ENCODE measurements at regions not wholly inside any gene's neighbourhood (a gene's known extent, or its start where the extent isn't known, plus 50 kb on each side); places are given as distances from the start of the nearest gene placed in this dataset.

DNA sequence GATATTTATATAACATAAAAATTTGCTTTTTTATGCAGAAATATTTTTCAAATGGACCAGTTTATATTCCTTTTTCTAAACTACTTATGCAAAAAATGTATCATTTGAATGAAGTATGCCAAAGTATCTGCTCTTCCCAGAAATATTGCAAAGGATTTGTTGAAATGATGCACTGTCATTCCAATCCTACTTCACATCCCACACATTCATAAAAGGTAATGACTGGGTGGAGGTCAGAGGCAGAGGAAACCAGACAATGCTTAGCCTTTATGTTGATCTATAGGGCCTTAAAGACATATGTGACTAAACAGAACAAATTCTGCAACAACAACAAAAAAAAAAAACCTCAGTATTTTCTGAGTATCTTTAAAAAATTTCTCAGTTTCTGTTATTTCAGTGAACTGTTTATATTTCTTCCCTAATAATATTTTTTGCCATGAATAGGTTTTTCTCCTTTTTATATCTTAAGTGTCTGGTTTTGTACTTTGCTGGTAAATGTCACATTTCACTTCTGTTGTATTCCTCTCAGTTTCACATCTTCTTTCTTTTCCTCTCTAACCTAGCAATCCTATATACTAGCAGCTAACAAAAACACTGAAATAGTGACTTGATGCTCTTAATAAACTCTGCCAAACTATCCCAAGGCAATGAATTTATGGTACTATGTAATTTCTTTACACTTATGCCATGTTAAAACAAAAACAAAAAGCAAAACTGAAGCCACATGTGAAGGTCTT is 374.1 kb downstream of the BCKDHB start:
- no peak for FAIRE-seq

DNA sequence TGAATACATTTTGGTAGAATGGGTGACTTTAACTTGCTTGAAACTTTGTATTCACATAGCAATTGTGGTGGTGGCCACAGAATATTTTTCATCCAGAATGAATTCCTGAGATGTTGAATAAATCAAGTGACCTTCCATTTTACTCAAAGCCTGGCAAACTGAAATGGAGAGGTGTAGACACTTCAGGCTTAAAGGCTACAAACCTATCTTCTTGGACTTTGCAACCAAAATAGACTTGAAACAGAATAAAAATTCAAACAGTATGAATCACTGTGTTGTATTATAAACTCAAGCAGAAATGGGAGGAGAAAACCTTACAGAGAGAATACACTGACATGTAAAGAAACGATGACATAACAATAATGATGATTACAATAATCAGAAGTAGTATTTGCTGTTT is 371.6 kb downstream of the BCKDHB start:
- no peak for FAIRE-seq

DNA sequence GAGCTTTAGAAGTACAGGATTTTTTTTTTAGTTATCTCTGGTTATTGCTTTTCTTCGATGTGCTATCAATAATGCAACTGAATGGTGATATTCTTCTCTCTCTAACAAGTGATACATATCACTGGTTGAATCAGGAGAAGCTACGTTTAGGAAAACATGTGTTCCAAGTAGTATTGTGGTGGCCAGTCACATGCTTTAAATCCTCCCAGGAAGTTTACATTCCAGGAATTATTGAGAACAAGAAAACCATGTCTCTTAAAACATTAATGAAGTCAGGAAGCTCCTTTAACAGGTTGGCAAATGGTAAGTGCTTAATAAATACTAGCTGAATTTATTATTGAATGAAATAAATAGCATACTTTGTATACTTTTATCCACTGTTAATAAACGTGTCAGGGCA is 371.1 kb downstream of the BCKDHB start:
- FAIRE-seq = no peak

DNA sequence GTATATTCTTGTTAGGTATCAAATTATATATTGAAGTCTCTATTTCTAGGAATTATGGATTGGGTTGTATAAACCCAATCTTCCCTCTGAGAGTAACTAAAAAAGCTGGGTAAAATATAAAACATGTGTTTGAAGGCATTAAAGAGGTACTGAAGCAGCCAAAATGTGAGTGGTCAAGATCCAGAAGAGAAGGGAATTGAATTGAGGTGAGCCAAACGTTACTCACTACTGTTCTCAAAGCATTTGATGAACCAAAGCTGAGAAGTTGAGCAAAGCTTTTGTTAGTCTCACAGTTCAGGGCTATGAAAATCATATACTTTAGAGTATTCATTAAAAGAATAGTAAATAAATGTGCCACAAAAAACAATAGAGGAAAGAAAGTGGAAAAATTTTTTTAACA is 365.8 kb downstream of the BCKDHB start:
- no peak for FAIRE-seq

DNA sequence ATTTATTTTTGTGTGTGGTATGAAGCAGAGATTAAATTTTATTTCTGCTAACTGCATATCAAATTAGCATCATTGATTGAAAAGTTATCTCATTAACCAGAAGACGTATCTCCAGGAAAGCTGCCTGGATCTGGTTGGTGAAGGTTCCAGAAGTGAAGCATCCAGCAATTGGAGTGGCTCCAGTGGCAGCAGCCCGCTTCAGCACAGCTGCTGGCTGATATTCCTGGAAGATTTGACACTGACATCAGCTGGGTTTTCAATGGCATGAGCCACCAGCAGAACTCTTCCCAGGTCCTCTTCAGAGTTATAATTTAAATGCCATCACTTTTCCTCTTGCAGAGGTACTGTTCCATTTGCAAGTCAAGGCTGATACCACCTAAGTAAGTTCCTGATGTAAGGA is 363.5 kb downstream of the BCKDHB start:
- FAIRE-seq = no peak

DNA sequence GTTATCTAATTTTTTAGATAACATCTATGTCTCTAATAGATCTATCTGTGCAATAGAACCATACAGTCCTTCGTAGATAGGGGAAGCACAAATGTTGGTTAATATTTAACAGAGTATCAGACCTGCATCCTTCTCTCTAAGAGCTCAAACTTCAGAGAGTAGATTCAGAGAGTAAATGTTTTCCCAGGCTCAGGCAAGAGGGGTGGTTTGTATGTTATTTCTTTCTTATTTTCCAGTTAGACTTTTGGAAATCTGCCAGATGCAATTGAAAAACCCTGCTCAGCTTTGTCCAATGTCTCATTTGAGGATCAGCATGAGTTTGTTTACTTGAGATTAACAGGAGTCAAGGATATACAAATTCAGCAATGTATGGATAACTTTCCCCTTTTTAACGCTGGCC is 361.9 kb downstream of the BCKDHB start:
- no peak for FAIRE-seq

DNA sequence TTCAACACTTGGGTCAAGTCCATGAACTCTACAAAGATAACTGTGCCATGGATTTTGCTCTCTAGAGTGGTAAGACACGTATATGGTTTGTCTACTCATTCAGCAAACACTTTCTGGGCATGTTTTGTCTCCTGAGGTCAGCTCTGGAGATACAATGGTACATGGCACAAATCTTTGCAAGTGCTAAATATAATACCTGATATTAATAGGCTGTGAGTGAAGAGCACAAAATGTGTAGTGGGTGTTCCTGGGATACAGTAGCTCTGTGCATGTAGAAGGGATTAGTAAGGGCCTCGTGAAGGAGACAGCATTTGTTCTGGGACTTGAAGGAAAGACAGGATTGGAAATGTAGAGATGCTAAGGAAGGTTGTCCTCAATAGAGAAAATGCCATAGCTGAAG is 360.9 kb downstream of the BCKDHB start:
- no peak for FAIRE-seq

DNA sequence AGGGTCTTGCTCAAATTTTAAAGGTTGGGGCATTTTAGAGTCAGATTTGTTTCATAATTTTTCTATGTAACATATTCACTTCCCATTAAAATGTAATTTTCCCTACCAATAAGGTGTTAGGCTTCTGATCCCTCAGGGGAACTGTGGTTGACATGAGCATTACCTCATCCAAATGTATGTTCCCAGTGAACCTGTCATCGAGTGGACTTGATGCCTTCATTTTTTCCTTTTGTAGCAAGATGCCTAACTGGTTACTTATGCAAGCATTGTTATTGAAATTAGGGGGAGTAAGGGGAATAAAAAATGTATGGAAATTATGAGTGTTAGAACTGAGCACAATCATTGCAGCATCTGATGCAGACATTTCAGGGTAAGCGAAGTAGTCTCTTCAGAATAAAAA is 360.5 kb downstream of the BCKDHB start:
- FAIRE-seq = no peak

DNA sequence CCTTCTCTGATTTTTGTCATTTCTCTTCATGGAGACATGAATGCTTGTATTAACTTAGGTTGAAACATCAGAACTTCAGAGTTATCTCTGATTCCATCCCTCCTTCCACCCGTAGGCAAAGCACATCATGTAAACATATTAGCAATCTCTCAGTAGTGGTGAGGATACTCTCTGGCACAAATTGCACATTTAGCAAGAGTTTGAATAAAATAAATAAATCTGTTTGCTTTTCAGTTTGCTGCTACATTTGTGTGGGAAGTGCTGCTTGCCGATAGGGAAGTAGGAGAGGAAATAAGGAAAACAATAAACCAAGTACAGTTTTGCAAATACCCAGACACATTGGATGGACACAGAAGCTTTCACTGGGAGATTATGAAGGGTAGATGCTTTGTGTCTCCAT is 359.0 kb downstream of the BCKDHB start:
- FAIRE-seq = no peak

DNA sequence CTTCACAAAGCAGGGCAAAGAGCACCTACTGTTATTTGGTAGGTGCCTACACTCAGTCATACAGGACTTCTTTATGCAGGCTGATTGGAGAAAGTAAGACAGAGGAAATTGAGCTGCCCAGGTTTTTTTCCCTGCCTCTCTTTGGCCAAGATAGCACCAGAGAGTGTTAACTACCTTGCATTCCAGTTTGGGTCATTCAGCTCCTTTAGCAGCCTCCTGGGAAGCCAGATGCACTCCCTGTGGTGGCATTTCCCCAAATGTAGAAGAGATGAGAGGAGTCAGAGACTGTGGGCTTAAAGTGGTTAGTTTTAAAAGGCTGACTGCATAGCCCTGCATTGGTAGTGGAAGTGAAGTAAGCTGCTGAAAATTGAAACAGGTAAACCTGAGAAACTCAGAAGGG is 358.4 kb downstream of the BCKDHB start:
- no peak for FAIRE-seq

DNA sequence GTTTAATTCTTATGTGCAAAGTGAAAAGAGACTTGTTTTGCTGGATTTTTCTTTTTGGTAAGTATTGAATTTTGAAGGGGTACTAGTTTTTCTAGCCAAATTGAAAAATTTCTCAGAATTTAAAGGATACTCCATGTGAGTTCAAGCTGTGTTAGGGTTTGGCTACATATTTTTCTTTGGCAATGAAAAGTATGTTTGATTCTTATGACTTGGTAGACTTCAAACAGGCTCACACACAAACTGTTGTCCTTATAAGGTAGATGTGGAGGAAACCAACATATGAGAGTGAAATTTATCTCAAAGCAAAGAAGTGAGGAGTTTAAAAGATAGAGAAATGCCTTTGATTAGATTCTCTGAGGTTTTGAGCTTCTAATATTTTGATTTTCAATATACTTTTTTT is 356.7 kb downstream of the BCKDHB start:
- no peak for FAIRE-seq

DNA sequence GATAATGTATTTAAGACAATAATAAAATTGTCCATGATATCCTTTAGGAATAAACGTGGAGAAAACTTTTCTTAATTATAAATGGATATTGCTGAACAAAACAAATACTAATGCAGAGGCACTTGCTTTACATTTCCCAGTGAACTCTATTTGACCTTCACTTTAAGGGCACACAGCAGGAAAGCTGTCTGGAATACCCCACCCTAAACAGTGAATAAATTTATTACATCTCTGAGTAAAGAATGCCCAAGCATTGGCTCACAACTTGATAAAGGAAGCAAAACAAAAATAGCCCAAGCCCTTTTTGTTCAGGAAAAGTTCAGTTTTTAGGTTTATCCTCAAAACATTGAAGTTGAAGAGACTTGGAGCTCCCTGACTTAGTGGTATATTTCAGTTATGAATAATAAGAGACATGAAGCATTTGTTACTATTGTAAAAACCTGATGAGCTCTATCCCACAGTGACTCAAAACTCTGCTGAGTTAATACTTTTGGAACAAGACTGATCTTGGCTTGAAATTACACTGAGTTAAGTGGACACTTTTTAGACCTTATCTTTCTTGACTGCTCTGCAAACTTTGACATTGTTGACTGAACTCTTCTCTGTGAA is 353.9 kb downstream of the BCKDHB start:
- FAIRE-seq = no peak

DNA sequence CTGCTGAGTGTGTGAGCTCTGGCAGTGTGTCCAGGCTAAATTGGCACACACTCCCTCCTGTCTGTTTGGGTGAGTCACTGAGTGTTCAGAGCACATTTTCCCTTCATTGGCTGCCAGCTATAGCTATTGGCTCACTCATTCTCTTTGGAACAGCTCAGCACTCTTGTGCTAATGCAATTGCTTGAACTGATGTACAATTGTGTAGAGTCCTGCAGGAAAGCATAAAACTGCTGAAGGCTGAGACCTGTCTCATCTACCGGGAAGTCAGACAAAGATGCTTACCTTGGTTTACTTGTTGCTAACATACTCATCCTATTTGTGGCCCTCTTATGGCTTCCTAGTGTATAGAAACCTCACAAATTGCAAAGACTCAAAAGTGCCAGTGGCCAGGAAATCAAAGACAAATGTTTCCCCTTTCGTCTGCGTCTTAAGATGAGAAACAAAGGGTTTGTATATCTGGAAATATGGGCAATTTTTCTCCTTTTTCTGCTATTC is 351.0 kb downstream of the BCKDHB start:
- FAIRE-seq = no peak

DNA sequence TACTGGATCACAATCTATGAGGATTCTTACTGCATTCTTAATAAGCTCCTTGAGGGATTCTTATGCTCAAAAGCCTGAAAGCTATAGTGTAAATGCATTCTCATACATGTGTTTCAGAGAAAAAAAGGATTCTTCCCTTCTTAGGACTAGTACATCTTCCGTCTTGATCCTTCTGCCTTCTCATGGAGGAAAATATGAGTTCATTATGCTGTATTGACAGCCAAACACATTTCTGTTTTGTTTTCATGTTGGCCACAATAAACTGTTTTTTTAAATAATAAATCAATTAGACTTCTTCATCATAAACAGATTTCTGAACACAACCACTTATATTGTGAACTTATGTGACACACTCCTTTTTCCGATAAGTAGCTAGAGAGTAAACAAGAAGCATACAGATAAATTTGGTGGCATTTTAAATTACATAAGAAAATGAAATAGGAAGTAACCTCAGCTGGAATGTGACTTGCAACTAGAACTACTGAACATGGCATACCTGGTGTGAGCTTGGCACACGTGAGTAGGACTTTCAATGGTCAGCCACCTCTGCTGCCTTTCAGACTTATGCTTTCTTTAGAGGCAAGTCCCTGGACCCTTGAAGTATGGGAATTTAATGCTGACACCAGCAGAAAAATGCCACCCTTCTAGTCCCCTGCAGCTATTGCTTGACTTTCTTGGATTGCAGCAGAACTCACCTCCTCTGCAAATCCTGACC is 350.4 kb downstream of the BCKDHB start:
- no peak for FAIRE-seq

DNA sequence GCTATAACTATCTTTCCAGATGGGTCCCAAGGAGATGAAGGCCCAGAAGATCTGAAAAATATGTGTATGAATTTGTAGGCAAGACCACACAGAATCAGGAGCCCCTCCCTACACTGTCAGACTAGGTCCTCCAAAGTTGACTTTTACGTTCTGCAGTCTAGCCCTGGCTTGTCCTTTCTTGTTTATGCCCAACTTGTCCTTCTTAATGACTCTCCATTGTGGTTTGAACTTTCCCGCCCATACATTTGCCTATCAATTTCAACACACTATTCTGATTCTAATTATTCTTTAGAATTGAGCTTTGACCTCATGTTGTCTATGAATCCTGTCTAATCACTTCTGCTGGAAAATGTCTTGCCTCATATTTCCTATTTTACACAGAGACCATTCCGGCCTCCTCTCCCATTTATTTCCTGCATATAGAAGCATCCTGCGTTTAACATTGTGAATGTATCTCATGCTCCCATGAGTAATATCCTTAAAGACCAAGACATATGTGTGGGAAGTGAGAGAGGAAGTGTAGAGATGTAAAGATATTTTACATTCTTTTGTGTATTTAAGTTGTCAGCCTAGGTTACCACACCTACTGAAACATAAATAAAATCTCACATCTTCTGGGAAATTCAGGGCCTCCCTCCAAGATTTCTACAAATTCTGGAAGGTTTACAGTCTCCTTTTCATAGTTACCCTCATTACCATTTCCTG is 348.3 kb downstream of the BCKDHB start:
- FAIRE-seq = no peak

DNA sequence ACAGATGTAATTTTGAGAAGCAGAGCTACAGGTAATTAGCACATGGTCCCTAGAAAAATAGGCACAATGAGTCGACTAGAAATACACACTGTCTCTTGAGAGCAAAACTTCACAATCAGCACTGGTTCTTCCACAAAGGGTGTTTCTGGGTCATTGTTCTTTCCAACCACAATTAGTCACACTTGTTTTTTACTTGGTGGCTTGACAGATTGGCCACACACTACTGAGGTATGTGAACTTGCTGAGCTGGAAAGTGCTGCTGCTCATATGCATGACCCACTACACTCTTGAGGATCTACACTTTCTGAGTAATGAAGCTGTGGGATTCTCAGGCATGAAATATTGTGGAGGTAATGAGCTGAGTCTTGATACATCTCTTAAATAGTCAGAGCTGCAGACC is 347.7 kb downstream of the BCKDHB start:
- FAIRE-seq = no peak

DNA sequence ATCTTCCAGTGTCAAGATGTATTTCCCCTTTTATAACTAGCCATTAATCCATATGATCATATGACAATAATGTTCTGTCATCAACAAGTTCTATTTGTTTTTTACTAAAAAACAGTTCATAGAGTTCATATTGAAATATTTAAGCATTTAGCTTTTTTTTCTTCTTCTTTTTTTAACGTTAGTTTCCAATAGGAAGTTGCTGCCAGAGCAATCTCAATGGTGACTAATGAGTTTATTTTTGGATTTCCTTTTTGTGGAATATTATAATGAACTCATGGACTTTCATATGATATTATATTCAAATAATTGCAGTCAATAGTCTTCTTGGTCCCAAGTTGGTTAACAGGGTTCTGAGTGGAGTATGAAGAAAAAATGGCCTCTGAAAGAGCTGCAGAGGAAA is 343.3 kb downstream of the BCKDHB start:
- no peak for FAIRE-seq

DNA sequence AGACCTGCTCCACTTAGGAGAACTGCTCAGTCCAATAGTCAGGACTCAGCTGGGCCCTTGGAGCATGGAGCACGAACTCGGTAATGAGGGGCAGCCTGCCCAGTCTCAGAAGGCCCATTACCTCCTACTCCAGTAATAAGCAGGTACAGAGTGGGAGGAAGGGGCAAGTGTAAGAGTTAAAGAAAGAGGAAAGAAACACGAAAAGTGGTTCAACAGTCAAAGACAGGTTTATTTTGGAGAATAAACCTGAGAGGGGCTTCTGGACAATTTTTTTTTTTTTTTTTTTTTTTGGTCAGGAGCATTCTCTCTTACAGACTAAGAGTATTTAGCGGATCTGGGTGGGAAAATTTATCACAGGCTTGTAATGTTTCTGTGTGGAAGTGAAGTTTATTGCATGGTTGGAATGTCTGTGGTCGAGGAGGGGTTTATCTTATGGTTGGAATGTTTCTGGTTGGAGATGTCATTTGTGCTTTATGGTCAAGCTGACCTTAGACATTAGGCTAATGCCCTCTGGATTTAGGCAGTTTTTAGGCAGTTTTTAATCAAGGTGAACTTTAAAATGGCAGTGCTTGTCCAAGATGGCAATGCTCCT is 340.1 kb downstream of the BCKDHB start:
- FAIRE-seq = no peak

DNA sequence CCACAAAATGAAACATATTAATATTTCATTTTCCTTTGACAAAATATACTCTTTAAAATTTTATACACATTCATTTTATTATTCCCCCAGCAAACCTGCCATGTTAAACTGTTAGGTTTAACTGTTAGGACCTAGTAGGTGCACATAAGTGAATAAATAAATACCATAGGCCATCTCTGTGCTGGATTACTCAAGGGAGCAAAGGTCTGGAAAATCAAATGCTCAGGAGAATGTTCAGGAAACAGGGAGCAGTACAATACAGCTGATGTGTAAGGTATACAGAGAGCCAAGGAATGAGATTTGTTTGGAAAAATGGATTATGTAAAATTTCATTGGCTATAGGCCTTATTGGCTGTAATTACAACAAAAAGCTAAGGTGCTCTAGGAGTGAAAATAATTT is 339.3 kb downstream of the BCKDHB start:
- no peak for FAIRE-seq

DNA sequence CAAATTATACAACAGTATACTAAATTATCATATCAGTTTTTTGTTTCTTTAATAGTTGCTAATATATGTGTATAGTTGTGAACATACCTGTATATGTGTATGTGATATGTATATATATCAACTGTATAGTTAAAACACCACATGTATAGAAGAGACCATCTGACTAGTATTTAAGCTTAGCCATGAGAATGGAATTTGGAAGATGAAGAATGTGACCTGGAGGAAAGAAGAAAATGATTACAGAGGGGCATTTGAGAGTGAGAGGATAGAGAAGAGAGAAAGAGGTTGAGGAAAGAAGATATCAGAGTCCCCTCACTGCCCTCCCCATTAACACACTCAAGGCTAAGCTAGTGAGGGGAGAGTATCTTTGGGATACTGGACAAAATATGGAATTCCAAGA is 335.9 kb downstream of the BCKDHB start:
- FAIRE-seq = no peak

DNA sequence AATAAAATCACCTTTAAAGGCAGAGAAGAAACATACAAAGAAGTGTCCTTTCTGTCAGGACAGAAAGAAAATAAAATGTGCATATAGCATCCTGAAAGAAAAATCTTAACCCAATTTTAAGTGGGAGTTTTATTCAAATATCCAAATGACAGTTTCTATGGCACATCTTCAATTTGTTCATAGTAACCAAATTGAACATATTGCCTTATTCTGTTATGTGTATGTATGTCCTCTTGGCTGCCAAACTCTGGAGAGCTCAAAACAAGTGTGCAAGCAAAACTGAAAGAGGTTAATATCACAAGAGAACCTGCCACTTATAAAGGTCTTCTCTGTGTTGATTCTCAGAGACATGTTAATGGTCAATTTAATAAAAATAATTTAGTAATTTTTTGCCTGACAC is 334.7 kb downstream of the BCKDHB start:
- no peak for FAIRE-seq

DNA sequence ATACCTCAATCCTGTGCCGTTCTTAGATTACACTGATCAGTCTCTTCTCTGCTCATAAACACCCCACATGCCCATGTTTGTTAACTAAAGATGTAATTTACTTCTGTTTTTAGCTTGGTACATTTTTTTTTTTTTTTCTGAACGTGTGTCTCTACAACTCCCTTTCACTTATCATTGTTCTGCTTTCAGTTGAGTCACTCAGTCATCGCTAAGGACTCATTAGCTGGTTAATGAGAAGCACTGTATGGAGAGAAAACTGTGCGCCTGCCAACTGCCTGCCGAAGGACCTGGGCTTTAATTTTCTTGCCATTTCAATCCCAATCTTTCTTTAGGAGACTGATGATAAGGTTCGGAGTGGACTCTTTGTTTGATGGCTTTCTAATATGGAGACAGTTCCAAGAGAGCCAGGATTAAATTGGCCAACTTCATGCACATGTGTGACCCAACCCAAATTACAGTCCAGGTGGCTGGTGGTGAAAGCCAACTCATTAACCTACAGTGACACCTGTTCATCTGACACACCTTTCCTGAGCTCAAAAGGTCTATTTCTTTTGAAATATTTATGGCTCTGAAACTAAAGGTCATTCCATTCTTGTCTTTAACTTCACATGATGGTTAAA is 334.1 kb downstream of the BCKDHB start:
- FAIRE-seq = no peak
